NCI-H146 (cell line): ENCODE measurements at regions not wholly inside any gene's neighbourhood (a gene's known extent, or its start where the extent isn't known, plus 50 kb on each side); places are given as distances from the start of the nearest gene placed in this dataset.

Experiments
- DNase-seq: peaks from one replicate; lab custom pipeline; 2025; lab: John Stamatoyannopoulos, UW

GRCh38 chr11:29306527-29306926, 710.3 kb downstream of the KCNA4 start:
- DNase-seq: no peak

DNA sequence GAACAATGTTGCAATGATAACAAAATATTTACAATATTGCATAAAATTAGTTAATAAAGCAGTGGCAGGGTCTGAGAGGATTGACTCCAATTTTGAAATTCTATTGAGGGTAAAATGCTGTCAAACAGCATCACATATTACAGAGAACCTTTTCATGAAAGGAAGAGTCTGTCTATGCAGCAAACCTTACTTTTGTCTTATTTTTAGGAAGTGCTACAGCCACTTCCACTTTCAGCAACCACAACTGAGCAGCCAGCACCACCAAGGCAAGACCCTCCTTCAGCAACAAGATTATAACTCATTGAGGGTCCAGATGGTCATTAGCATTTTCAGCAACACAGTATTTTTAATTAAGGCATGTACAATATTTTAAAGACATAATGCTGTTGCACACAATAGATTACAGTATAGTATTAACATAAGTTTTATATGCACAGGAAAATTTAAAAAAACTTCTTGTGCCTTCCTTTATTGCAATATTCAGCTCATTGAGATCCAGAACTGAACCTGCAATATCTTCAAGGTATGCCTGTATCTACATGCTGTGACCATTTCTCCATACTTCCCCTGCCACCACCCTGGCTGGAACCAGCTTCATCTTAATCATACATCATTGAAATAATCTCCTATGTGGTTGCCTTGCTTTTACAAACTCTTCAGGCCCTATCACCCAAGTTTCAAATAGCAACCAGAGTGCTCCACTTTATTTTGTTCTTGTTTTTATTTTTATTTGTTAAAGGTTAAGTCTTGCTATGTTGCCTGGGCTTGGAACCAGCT, 711.2 kb downstream of the KCNA4 start:
- no peak for DNase-seq

DNA sequence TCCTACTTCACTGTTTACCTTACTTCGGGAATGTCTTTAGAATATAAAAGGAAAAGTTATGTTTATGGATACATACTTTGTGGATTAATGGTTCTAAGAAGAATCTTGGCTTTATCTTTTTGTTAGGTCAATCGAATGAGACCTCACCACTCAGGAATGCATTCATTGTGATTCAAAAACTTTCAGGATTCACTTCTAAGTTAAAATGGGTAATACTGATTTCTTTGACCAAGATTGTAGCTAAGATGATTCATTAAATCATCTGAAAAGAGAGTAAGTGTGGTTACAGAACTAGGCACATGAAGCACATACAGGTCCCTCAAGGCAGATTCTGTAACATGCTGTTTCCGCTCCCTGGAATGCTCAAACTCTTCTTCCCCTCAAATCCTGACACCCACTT, 716.4 kb downstream of the KCNA4 start:
- DNase-seq: no peak

DNA sequence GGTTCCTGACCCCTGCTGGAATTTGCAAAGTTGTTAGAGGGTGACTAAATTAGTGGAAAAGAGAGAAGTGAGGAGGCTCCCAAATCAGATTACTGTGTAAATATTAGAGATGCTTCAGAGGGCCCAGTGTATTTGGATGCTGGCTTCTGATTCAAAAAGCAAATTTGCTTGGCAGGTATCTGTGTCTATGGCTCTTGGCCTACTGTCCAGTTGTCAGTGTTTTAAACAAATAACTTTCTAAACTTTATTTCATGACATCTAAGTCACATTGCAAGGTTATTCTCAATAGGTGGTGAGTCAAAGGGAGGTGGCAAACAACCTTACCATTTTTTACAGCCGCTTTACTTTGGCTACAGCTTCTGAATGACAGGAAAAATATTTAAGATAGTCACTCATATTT, 720.1 kb downstream of the KCNA4 start:
- DNase-seq: no peak

- no peak for DNase-seq
Observed at GRCh38 chr11:29293825-29294224, 723.0 kb downstream of the KCNA4 start.

DNA sequence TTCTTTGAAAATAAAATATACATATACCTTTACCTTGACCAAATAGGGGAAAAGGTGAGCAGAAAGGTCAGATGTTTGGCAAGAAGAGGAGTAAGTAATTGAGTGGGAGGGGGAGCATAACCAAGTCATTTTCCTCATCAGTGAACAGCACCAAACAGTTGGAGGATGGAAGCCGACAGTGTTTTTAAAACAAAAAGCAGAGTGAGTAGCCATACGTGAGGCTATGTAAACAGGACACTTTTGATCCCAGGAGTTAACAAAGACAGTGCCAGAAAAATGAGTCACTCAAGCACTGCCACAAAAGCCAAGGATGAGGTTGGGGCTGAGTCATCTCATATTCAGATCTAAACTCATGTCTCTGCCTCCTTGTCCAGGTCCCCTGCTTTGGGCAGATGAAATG, 734.7 kb downstream of the KCNA4 start:
- no peak for DNase-seq

- DNase-seq: no peak
Observed at GRCh38 chr11:29281271-29281777, 735.5 kb downstream of the KCNA4 start.

- DNase-seq: no peak
Observed at GRCh38 chr11:29280452-29280851, 736.4 kb downstream of the KCNA4 start.

DNA sequence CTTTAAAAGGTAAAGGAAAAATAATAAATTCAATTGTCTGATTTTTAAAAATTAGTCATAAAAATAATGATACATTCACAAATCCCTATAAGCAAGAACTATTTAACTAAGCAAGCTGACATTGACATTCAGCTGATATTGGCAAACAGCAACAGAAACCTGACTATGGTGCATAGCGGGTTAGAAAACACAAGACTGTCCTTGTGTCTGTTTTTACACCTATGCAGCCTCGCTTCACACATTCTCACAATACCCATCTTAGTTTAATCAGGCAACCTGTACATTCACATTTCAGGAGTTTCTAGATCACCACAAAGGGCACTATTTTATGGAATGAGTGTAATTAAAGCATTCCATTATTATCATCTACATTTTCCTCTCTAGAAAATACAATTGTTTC, 737.1 kb downstream of the KCNA4 start:
- DNase-seq: no peak

DNA sequence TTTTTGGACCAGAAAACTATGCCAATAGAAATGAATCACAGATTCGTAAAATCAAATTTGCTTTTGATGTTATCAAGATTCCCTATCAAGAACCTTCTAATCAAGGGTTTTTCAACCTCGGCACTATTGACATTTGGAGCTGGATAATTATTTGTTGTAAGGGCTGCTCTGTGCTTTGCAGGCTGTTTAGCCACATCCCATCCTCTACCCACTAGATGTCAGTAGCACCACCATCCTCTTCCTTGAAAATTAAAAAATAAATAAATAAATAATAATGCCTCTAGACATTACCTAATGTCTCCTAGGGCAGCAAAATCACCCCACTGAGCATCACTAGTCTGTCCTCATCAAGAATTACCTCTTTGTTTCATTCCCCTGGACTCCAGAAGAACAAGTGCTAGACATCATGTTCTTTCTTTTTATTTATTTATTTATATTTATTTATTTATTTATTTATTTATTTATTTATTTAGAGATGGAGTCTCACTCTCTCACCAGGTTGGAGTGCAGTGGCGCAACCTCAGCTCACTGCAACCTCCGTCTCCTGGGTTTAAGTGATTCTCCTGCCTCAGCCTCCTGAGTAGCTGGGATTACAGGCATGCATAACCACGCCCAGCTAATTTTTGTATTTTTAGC, 744.7 kb downstream of the KCNA4 start:
- DNase-seq: no peak

- no peak for DNase-seq
Observed at GRCh38 chr11:29271616-29272015, 745.2 kb downstream of the KCNA4 start.

DNA sequence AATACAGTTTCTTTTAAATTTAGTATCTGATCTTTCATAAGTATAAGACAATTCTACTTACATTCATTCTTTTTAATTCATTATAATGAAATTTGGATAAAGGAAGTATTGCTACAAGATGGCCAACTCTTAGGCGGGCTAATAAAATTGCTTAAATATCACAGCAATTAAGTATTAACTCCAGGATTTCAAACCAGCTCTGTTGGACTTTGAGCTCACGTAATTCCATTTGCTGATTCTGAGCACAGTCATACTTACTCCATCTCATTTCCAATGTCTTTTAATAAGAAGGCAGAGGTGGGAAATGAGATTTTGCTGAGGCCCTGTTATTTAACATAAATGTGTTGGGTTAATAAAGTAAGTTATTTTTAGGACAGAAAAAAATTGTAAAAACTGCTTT, 748.1 kb downstream of the KCNA4 start:
- DNase-seq: no peak

DNA sequence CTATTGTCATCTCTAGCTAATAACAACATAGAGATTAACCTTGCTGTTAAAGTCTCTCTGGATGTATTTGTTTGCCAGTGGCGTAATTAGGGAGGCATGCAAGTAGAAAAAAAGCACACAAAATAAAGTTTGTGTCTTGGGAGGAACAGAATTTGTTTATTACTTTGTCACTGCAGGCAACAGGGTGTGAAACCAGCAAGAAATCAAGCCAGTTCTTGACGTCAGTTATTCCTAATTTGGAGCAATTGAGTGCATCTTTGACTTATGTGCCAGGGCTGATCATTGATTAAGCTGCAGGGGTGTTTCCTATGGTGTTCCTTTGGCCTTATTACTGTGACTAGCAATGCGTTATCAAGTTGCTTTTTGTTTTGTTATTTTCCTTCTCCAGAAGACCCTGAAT, 751.0 kb downstream of the KCNA4 start:
- DNase-seq: no peak

DNA sequence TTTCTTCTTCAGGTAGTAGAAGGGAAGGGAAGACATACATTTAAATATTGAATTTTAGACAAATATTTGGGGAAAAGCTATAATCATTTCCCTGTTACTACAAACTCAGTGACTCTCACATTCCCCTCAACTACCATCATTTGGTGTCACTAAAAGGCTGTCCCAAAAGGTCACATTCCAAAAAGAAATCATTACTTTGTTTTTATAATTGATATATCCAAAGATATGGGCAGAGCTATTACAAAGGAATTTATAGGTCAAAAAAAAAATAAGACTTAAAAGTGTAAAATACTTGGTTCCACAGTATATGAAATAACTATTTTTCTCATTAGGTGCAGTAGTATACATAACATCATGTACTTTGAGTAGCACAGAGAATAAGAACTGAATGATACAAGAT, 751.4 kb downstream of the KCNA4 start:
- no peak for DNase-seq

DNA sequence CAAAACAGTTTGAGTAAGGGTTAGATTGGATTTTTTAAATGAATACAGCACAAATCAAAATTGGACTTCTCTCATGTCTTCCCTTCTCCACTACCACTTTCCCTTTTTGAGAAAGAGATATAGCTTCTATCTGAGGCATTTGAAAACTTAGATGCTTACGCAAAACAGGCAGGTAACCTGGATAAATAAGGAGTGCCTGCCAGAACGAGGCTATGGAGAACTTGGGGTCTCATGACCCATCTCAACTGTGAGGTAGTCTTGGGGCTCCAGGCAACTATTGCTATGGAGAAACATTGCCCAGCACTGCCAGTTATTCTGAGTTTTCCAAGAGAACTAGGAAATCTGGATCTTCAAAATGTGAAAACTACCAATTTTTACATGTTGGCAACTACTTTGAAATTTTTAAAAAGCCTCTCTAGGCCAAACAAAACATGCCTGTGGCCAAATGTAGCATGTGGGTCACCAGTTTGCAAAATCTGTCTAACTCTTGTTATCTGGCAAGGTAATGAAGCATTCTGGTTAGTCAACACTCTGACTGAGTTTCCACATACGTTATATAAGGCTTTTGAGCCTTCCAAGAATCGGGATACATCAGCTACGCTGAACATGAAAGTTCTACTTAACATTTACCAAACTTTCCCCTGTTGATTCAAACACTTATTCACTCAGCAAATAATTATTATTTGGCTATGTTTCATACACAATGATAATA, 752.7 kb downstream of the KCNA4 start:
- DNase-seq: no peak

DNA sequence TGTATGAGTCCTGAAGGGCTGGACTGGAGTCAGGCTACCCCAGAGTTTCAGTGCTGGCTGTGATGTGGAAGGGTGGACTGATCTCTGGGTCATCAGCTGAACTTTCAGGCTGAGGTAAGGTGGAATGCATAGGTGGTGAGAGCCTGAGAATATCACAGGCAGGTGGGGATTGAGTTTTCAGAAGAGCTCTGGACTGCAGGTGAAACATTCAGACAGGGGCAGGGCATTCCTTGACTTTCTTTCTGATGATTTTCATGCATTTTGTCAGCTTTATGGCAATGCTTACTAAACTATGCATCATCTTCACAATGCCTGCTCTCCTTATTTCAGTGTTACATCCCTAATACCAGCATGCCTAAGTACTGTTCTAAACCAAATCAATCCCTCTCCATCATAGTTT, 755.0 kb downstream of the KCNA4 start:
- no peak for DNase-seq

- no peak for DNase-seq
Observed at GRCh38 chr11:29260939-29261705, 755.7 kb downstream of the KCNA4 start.

- DNase-seq: no peak
Observed at GRCh38 chr11:29258411-29258810, 758.4 kb downstream of the KCNA4 start.

- no peak for DNase-seq
Observed at GRCh38 chr11:29256580-29256979, 760.2 kb downstream of the KCNA4 start.

DNA sequence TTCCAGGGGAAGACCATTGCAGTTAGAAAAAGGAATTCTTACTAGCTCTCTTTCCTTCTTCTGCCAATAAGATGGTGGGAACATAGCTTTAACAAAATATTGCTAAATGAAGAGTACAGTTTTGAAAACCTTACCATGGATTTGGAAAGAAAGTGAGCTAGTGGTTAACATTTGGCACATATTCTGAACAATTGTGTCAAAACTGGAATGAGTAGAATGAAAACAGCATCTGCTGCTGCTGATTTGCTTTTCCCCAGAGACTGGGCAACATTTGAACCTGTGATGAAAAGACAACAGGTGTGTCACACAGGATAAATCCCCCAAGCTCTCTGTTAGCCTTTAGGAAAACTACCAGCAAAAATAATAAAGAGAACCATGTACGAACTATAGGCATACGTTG, 761.4 kb downstream of the KCNA4 start:
- DNase-seq: no peak

DNA sequence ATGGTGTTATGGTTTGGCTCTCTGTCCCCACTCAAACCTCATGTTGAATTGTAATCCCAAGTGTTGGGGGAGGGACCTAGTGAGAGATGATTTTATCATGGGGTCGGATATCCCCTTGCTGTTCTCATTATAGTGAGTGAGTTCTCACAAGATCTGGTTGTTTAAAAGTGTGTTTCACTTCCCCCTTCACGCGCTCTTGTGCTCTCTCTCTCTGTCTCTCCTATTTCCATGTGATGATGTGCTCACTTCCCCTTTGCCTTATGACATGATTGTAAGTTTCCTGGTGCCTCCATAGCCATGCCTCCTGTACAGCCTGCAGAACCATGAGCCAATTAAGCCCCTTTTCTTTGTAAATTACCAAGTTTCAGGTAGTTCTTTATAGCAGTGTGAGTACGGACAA, 765.1 kb downstream of the KCNA4 start:
- no peak for DNase-seq

GRCh38 chr11:29249713-29250112, 767.1 kb downstream of the KCNA4 start:
- DNase-seq: no peak
